Astrocyte (in vitro differentiated cells and primary cell): ENCODE measurements at regions not wholly inside any gene's neighbourhood (a gene's known extent, or its start where the extent isn't known, plus 50 kb on each side); places are given as distances from the start of the nearest gene placed in this dataset.

Experiments
- CTCF ChIP-seq: IDR thresholded peaks from 2 replicates; pipeline ENCODE4 v1.5.1; 2011; ENCODE audit warnings: low read depth, mild to moderate bottlenecking, inconsistent platforms, low read length, moderate library complexity; ENCODE audit not compliant: insufficient read depth
- EZH2 ChIP-seq: IDR thresholded peaks from 2 replicates; pipeline ENCODE4 v1.6.1; 2012; ENCODE audit warnings: mild to moderate bottlenecking, low read length, inconsistent platforms; ENCODE audit not compliant: insufficient read depth

- TF ChIP-seq CTCF, result no peak
- TF ChIP-seq EZH2, result no peak
These were observed 206.4 kb downstream of the REEP3 start for GRCh38 chr10:63727636-63728035.
